ENCODE measurements at regions not wholly inside any gene's neighbourhood (a gene's known extent, or its start where the extent isn't known, plus 50 kb on each side); places are given as distances from the start of the nearest gene placed in this dataset.
"Not testable (repeated sequence)": the region's sequence is repeated elsewhere in the genome, so short reads cannot be mapped to it uniquely, and the experiment has no call there.

DNA sequence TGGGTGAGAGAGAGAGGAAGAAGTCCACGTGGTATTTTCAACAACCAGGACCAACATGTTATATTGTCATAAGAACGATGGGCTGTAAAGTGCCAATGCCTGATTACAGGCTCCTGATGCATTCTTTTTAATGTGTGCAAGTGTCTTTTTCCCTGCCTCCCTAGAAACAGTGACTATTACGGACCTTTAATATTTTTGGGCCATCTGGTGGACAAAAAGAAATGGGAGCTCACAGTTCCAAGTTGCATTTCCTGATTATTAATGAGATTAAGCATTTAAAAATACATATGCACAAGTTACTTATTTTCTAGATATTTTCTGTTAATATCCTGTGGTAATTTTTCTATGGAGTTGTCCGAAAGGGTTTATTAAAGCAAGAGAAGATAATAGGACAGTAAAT is 530.2 kb downstream of the NR2F2 start:
- TF ChIP-seq, protein P1, sequence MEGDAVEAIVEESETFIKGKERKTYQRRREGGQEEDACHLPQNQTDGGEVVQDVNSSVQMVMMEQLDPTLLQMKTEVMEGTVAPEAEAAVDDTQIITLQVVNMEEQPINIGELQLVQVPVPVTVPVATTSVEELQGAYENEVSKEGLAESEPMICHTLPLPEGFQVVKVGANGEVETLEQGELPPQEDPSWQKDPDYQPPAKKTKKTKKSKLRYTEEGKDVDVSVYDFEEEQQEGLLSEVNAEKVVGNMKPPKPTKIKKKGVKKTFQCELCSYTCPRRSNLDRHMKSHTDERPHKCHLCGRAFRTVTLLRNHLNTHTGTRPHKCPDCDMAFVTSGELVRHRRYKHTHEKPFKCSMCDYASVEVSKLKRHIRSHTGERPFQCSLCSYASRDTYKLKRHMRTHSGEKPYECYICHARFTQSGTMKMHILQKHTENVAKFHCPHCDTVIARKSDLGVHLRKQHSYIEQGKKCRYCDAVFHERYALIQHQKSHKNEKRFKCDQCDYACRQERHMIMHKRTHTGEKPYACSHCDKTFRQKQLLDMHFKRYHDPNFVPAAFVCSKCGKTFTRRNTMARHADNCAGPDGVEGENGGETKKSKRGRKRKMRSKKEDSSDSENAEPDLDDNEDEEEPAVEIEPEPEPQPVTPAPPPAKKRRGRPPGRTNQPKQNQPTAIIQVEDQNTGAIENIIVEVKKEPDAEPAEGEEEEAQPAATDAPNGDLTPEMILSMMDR (IDR thresholded peaks at IDR 0.05), result peak in 1 of 2 experiments; percentile 9
- Histone ChIP-seq H3K4me3 (no peak overlapping the region), H3K9me3 (no peaks in the 10 kb centered on the region), H3K27ac (no peak overlapping the region), H3K36me3 (no peaks in the 10 kb centered on the region), H3K4me1 (no peaks in the 10 kb centered on the region), H3K27me3 (no peaks in the 10 kb centered on the region)
- no peak for DNase-seq
- intact Hi-C loops (cut with DNase I; ENCODE audit: low total_unique reads), result no loop called here

DNA sequence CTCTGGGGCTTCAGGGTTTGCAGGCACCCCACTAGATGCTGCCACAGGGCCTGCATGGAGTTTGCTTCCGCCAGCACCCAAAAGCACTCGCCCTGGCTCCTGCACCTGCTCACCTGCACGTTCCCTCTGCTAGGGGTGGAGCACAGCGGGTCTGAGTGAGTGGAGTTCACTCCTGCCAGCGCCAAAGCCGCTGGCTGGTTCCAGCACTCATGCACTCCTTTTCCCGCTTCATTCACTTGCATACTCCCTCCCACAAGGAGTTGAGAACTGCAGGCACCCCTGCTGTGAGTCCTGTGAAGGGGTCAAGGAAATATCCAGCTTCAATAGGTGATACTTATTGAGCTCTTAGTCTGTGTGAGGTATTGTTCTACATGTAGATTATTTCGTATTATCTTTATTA is 537.5 kb downstream of the NR2F2 start:
- intact Hi-C loops (cut with DNase I; ENCODE audit: low total_unique reads), result no loop called here
- H3K27me3 ChIP-seq, result no peaks in the 10 kb centered on the region
- TF ChIP-seq, protein P1 (IDR thresholded peaks at IDR 0.05), result no peak
- no peak overlapping the region for H3K27ac ChIP-seq
- no peak for DNase-seq
- no peaks in the 10 kb centered on the region for H3K36me3 ChIP-seq
- no peaks in the 10 kb centered on the region for H3K4me1 ChIP-seq
- H3K4me3 ChIP-seq, result no peak overlapping the region
- H3K9me3 ChIP-seq, result peaks cover 0 to 15% (median 13%) of the 10 kb centered on the region in 3 donors

DNA sequence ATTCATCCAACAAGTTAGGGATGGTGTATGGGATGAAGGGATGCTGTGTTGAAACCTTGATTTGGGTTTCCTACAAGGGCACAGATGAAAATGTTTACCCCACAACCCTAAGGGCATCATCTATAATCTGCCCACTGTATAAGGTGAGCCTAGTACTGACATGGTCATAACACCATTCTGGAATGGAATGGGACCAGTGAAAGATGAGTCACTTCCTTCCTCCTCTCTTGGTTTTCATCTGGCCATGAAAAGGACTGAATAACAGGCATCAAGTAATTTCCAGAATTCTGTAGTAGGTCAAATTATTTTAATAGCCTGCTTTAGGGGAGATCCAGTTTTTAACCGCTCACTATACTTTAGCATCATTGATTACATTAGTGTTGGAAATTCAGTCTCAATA is 538.6 kb downstream of the NR2F2 start:
- intact Hi-C loops (cut with DNase I; ENCODE audit: low total_unique reads), result no loop called here

DNA sequence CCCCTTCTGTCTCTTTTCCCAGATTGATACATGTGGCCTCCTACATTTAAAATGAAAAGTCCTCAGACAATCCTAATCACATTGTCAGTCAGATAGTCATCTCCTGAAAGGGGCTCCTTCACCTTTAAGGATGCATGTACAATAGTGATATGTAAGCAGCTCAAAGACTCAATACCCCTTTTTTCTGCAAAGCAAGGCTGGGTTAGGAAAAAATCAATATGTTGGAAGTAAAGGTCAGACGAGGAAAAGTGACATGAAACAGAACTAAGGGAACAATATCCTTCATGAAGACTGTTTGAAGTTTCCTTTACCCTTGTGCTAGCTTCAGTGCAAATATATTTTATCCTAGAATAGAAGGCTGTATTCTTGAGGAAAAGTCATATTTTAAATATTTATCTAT is 539.3 kb downstream of the NR2F2 start:
- Histone ChIP-seq H3K27me3 (no peaks in the 10 kb centered on the region), H3K4me1 (no peaks in the 10 kb centered on the region), H3K4me3 (no peak overlapping the region), H3K9me3 (peaks cover 0 to 15% (median 13%) of the 10 kb centered on the region in 3 donors), H3K36me3 (no peaks in the 10 kb centered on the region), H3K27ac (no peak overlapping the region)
- intact Hi-C loops (cut with DNase I; ENCODE audit: low total_unique reads), result no loop called here
- TF ChIP-seq, protein P1 (IDR thresholded peaks at IDR 0.05), result no peak
- DNase-seq, result no peak

More for the DNA sequence above, 538.6 kb downstream of the NR2F2 start:
- no peaks in the 10 kb centered on the region for H3K27me3 ChIP-seq
- TF ChIP-seq, protein P1 (IDR thresholded peaks at IDR 0.05), result no peak
- H3K4me1 ChIP-seq, result no peaks in the 10 kb centered on the region
- peaks cover 0 to 15% (median 13%) of the 10 kb centered on the region in 3 donors for H3K9me3 ChIP-seq
- H3K27ac ChIP-seq, result no peak overlapping the region
- no peak overlapping the region for H3K4me3 ChIP-seq
- H3K36me3 ChIP-seq, result no peaks in the 10 kb centered on the region
- no peak for DNase-seq

DNA sequence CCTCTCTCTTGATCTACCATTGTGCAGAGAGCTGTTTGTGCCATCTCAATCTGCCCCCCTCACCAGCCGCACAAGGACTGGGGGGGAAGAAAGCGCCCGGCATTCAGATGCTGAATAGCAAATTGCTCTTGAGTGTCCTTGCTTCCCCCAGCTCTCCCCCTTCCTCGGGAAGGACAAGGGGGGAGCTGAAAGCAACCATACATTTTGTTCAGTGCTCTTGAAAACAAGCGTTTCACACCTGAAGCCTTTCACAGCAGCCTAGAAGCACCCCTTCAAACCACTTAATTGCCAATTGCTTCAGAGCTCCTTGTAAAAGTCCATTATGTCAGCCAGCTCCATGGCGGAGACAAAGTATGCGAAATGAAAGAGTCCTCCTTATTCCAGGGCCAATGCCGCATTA is 540.1 kb downstream of the NR2F2 start:
- H3K4me1 ChIP-seq, result no peaks in the 10 kb centered on the region
- DNase-seq, result no peak
- TF ChIP-seq, protein P1 (IDR thresholded peaks at IDR 0.05), result no peak
- no peak overlapping the region for H3K27ac ChIP-seq
- peaks cover 0 to 15% (median 13%) of the 10 kb centered on the region in 3 donors for H3K9me3 ChIP-seq
- H3K27me3 ChIP-seq, result no peaks in the 10 kb centered on the region
- H3K36me3 ChIP-seq, result no peaks in the 10 kb centered on the region
- intact Hi-C loops (cut with DNase I; ENCODE audit: low total_unique reads), result no loop called here
- no peak overlapping the region for H3K4me3 ChIP-seq

DNA sequence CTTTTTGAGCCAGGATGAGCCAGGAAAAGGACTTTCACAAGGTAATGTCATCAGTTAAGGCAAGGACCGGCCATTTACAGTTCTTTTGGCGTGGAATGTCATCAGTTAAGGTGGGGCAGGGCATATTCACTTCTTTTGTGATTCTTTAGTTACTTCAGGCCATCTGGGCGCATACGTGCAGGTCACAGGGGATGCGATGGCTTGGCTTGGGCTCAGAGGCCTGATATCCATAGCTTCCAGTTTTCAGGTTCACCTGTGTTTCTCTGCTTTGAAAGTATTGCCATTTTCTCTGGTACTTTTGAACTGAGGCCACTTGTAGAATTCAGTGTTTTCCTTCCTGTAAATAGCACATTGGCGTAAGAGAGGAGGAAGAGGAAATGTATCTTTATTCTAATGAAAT is 546.9 kb downstream of the NR2F2 start:
- H3K9me3 ChIP-seq; H3K27me3 ChIP-seq; H3K27ac ChIP-seq; H3K4me3 ChIP-seq; H3K4me1 ChIP-seq; DNase-seq; H3K36me3 ChIP-seq; intact Hi-C loops (cut with DNase I; ENCODE audit: low total_unique reads): not testable (repeated sequence)

Data from tibial artery (tissue), 4 donors.